Kidney (tissue), 13 donors: ENCODE measurements at regions not wholly inside any gene's neighbourhood (a gene's known extent, or its start where the extent isn't known, plus 50 kb on each side); places are given as distances from the start of the nearest gene placed in this dataset.

Experiments
- DNase-seq, 5 donors: peaks; one replicate each; pipeline ENCODE4 v3.0.0-alpha.2; 2013 to 2020
- FAIRE-seq: peaks from 2 replicates; lab custom pipeline; 2012; peaks lifted over from hg19 to GRCh38; lab: Jason Lieb, UNC
- H3K27ac ChIP-seq, 2 donors: one replicate each; pipeline ENCODE4 v1.7.0; 2013; ENCODE audit warnings: low read depth in 2 of 2, low read length in 2 of 2, inconsistent platforms in 1 of 2
- H3K27me3 ChIP-seq: one replicate; pipeline ENCODE4 v1.7.1; 2013; ENCODE audit warnings: low read length, inconsistent platforms; ENCODE audit not compliant: control insufficient read depth, insufficient read depth
- H3K36me3 ChIP-seq, 3 donors: one replicate each; pipeline versions ENCODE4 v1.7.0 to v1.7.1; 2013; ENCODE audit warnings: low read length in 3 of 3, control low read depth in 1 of 3, inconsistent platforms in 1 of 3; ENCODE audit not compliant: insufficient read depth in 3 of 3, control insufficient read depth in 2 of 3
- H3K4me1 ChIP-seq, 3 donors: one replicate each; pipeline versions ENCODE4 v1.7.0 to v1.7.1; 2013; ENCODE audit warnings: low read length in 3 of 3, inconsistent platforms in 1 of 3, low read depth in 1 of 3; ENCODE audit not compliant: control insufficient read depth in 2 of 3, insufficient read depth in 2 of 3
- H3K4me3 ChIP-seq, 3 donors: one replicate each; pipeline versions ENCODE4 v1.7.0 to v1.8.1; 2013; ENCODE audit warnings: low read length in 3 of 3, control low read depth in 1 of 3, inconsistent platforms in 1 of 3
- H3K9ac ChIP-seq, 3 donors: one replicate each; pipeline versions ENCODE4 v1.7.0 to v1.7.1; 2013; ENCODE audit warnings: low read length in 3 of 3, control low read depth in 1 of 3, inconsistent platforms in 1 of 3
- H3K9me3 ChIP-seq, 3 donors: one replicate each; pipeline versions ENCODE4 v1.7.0 to v1.7.1; 2013; ENCODE audit warnings: low read length in 3 of 3, control low read depth in 1 of 3, inconsistent platforms in 1 of 3; ENCODE audit not compliant: control insufficient read depth in 2 of 3, insufficient read depth in 1 of 3
- intact Hi-C: fragments of 100-400 bp; cut with DNase I; formaldehyde crosslinking; loops from one replicate; pipeline ENCODE4 v1.11.1; 2022
- TF ChIP-seq, protein P1 (sequence below): IDR thresholded peaks from 3 replicates; pipeline ENCODE4 v1.5.1; 2012; ENCODE audit warnings: mild to moderate bottlenecking, moderate library complexity, borderline replicate concordance; ENCODE audit not compliant: insufficient read depth; ENCODE audit errors: extremely low read depth
- donor health status: control.
- donor health status: control.
- donor health status: control.
- donor health status: control.
- donor health status: control.
- donor health status: DM: yes; HTN: yes; CAD: no.
- donor health status: Normal renal cell carcinoma (clear cell type).

GRCh38 chr6:156628805-156629204, 148.4 kb upstream of the ARID1B start:
- intact Hi-C loops: no loop called here
- no peaks in the 10 kb centered on the region for H3K27me3 ChIP-seq
- DNase-seq: no peak
- TF ChIP-seq, protein P1, sequence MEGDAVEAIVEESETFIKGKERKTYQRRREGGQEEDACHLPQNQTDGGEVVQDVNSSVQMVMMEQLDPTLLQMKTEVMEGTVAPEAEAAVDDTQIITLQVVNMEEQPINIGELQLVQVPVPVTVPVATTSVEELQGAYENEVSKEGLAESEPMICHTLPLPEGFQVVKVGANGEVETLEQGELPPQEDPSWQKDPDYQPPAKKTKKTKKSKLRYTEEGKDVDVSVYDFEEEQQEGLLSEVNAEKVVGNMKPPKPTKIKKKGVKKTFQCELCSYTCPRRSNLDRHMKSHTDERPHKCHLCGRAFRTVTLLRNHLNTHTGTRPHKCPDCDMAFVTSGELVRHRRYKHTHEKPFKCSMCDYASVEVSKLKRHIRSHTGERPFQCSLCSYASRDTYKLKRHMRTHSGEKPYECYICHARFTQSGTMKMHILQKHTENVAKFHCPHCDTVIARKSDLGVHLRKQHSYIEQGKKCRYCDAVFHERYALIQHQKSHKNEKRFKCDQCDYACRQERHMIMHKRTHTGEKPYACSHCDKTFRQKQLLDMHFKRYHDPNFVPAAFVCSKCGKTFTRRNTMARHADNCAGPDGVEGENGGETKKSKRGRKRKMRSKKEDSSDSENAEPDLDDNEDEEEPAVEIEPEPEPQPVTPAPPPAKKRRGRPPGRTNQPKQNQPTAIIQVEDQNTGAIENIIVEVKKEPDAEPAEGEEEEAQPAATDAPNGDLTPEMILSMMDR: no peak
- no peak overlapping the region for H3K9ac ChIP-seq
- no peaks in the 10 kb centered on the region for H3K36me3 ChIP-seq
- no peak overlapping the region for H3K27ac ChIP-seq
- H3K4me3 ChIP-seq: no peak overlapping the region
- FAIRE-seq: no peak
- no peaks in the 10 kb centered on the region for H3K9me3 ChIP-seq
- no peaks in the 10 kb centered on the region for H3K4me1 ChIP-seq

DNA sequence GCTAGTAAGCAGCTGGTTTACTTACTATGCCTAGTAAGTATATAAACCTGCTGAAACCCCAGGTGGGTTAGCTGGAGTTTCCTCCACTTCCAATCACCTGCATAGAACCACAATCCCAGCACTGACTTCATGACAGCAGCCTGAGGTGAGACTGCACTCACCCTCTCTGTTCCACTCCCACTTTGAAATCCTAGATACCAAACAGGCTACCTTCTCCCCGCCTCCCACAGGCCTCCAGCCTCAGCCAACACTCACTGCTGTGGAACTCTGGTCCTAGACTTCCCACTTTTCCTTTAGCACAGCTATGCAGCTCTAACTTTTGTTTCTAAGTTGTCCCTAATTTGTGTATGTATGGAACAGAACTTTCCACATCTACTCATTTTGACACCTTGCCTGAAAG, 149.7 kb upstream of the ARID1B start:
- Histone ChIP-seq H3K9ac (no peak overlapping the region), H3K9me3 (no peaks in the 10 kb centered on the region), H3K4me3 (no peak overlapping the region), H3K27ac (no peak overlapping the region), H3K27me3 (no peaks in the 10 kb centered on the region), H3K36me3 (no peaks in the 10 kb centered on the region), H3K4me1 (no peaks in the 10 kb centered on the region)
- intact Hi-C loops: no loop called here
- DNase-seq (no peak), FAIRE-seq (no peak)
- TF ChIP-seq, protein P1: no peak

- DNase-seq (no peak), FAIRE-seq (no peak)
- Histone ChIP-seq H3K4me1 (peaks cover 0 to 16% (median 2%) of the 10 kb centered on the region in 3 donors), H3K36me3 (no peaks in the 10 kb centered on the region), H3K27me3 (no peaks in the 10 kb centered on the region), H3K9ac (no peak overlapping the region), H3K27ac (no peak overlapping the region), H3K9me3 (no peaks in the 10 kb centered on the region), H3K4me3 (no peak overlapping the region)
- TF ChIP-seq, protein P1: no peak
- intact Hi-C loops: no loop called here
Observed at GRCh38 chr6:156622185-156622584, 155.0 kb upstream of the ARID1B start.

- H3K9me3 ChIP-seq: no peaks in the 10 kb centered on the region
- no peak overlapping the region for H3K9ac ChIP-seq
- H3K4me3 ChIP-seq: no peak overlapping the region
- FAIRE-seq (no peak), DNase-seq (no peak)
- H3K27ac ChIP-seq: no peak overlapping the region
- intact Hi-C loops: no loop called here
- no peaks in the 10 kb centered on the region for H3K36me3 ChIP-seq
- H3K4me1 ChIP-seq: peaks cover 0 to 20% (median 2%) of the 10 kb centered on the region in 3 donors
- H3K27me3 ChIP-seq: no peaks in the 10 kb centered on the region
- TF ChIP-seq, protein P1: no peak
Observed at GRCh38 chr6:156620331-156620730, 156.8 kb upstream of the ARID1B start.
